Liver (tissue), 8 donors: ENCODE measurements at regions not wholly inside any gene's neighbourhood (a gene's known extent, or its start where the extent isn't known, plus 50 kb on each side); places are given as distances from the start of the nearest gene placed in this dataset.

Source experiments
- DNase-seq: peaks from one replicate; pipeline ENCODE4 v3.0.0-alpha.2; 2017; ENCODE audit warnings: low spot score
- H3K27ac ChIP-seq, 2 donors: one replicate each; pipeline ENCODE4 v1.7.0; 2013; ENCODE audit warnings: inconsistent platforms in 2 of 2, low read length in 2 of 2, control low read depth in 1 of 2, low read depth in 1 of 2, mild to moderate bottlenecking in 1 of 2
- H3K27me3 ChIP-seq, 4 donors: one replicate each; pipeline versions ENCODE4 v1.6.1 to v1.7.0; 2013; ENCODE audit warnings: low read length in 3 of 4, inconsistent platforms in 1 of 4, mild to moderate bottlenecking in 1 of 4, moderate library complexity in 1 of 4; ENCODE audit not compliant: control insufficient read depth in 4 of 4, insufficient read depth in 4 of 4
- H3K36me3 ChIP-seq, 4 donors: one replicate each; pipeline versions ENCODE4 v1.6.1 to v1.7.0; 2013; ENCODE audit warnings: low read length in 3 of 4, mild to moderate bottlenecking in 3 of 4, low read depth in 1 of 4, moderate library complexity in 1 of 4; ENCODE audit not compliant: control insufficient read depth in 4 of 4, insufficient read depth in 3 of 4
- H3K4me1 ChIP-seq, 4 donors: one replicate each; pipeline versions ENCODE4 v1.6.1 to v1.7.0; 2013; ENCODE audit warnings: low read length in 3 of 4, mild to moderate bottlenecking in 3 of 4, moderate library complexity in 1 of 4; ENCODE audit not compliant: control insufficient read depth in 4 of 4, insufficient read depth in 4 of 4
- H3K4me3 ChIP-seq, 3 donors: one replicate each; pipeline versions ENCODE4 v1.6.1 to v1.7.0; 2013; ENCODE audit warnings: low read length in 3 of 3, control low read depth in 1 of 3, low read depth in 1 of 3, mild to moderate bottlenecking in 1 of 3
- H3K9ac ChIP-seq, 2 donors: one replicate each; pipeline ENCODE4 v1.7.0; 2013; ENCODE audit warnings: low read length in 2 of 2, mild to moderate bottlenecking in 2 of 2, moderate library complexity in 2 of 2, control low read depth in 1 of 2, low read depth in 1 of 2
- H3K9me3 ChIP-seq, 4 donors: one replicate each; pipeline versions ENCODE4 v1.6.1 to v1.7.0; 2013; ENCODE audit warnings: low read length in 3 of 4; ENCODE audit not compliant: control insufficient read depth in 4 of 4
- ATF3 ChIP-seq: IDR thresholded peaks from 2 replicates; pipeline ENCODE4 v1.6.1; 2016; ENCODE audit warnings: antibody characterized with exemption
- CTCF ChIP-seq: fragments of 150-350 bp; IDR thresholded peaks from 2 replicates; pipeline ENCODE4 v1.5.1; 2017; ENCODE audit warnings: improper control_type of control experiment, low read depth, low read length; ENCODE audit not compliant: missing input control
- EGR1 ChIP-seq, 2 donors: IDR thresholded peaks; 2 replicates each; pipeline ENCODE4 v1.6.1; 2016 to 2018; ENCODE audit warnings: antibody characterized with exemption in 2 of 2, low read depth in 2 of 2
- FOXA2 ChIP-seq: IDR thresholded peaks from 2 replicates; pipeline ENCODE4 v1.6.1; 2016; ENCODE audit warnings: antibody characterized with exemption
- GABPA ChIP-seq, 2 donors: IDR thresholded peaks in 1 of 2; conservative IDR thresholded peaks in 1 of 2; 2 replicates each; pipeline ENCODE4 v1.6.1; 2016; ENCODE audit warnings: antibody characterized with exemption in 2 of 2, mild to moderate bottlenecking in 1 of 2, moderate library complexity in 1 of 2
- HNF4G ChIP-seq: IDR thresholded peaks from 2 replicates; pipeline ENCODE4 v1.6.1; 2016; ENCODE audit warnings: antibody characterized with exemption
- MAX ChIP-seq: IDR thresholded peaks from 2 replicates; pipeline ENCODE4 v1.6.1; 2016; ENCODE audit warnings: antibody characterized with exemption
- NR2F2 ChIP-seq: IDR thresholded peaks from 2 replicates; pipeline ENCODE4 v1.6.1; 2016; ENCODE audit warnings: antibody characterized with exemption
- RAD21 ChIP-seq, 2 donors: IDR thresholded peaks; 2 replicates each; pipeline ENCODE4 v1.6.1; 2016; ENCODE audit warnings: antibody characterized with exemption in 2 of 2, mild to moderate bottlenecking in 2 of 2
- REST ChIP-seq: IDR thresholded peaks from 2 replicates; pipeline ENCODE4 v1.6.1; 2016; ENCODE audit warnings: antibody characterized with exemption, mild to moderate bottlenecking
- SP1 ChIP-seq: IDR thresholded peaks from 2 replicates; pipeline ENCODE4 v1.6.1; 2018; ENCODE audit warnings: antibody characterized with exemption, mild to moderate bottlenecking
- TAF1 ChIP-seq: conservative IDR thresholded peaks from 2 replicates; pipeline ENCODE4 v1.6.1; 2016; ENCODE audit warnings: antibody characterized with exemption, mild to moderate bottlenecking
- YY1 ChIP-seq: IDR thresholded peaks from 2 replicates; pipeline ENCODE4 v1.6.1; 2016; ENCODE audit warnings: antibody characterized with exemption, mild to moderate bottlenecking
- ZBTB33 ChIP-seq: IDR thresholded peaks from 2 replicates; pipeline ENCODE4 v1.6.1; 2016; ENCODE audit warnings: antibody characterized with exemption
- WGBS: extraction: QIAGEN DNeasy Blood & Tissue Kit; methylation state at CpG from one replicate; pipeline ENCODE4 v1.1.7; 2013; 5-methylcytosine and 5-hydroxymethylcytosine counted together
- donor health status: healthy.
- donor health status: healthy.
- donor health status: healthy.
- donor health status: healthy.
- donor health status: healthy.

- no peak for DNase-seq
- Histone ChIP-seq H3K4me3 (no peak overlapping the region), H3K9me3 (peaks cover 0 to 4% (median 0%) of the 10 kb centered on the region in 4 donors), H3K27ac (no peak overlapping the region), H3K27me3 (no peaks in the 10 kb centered on the region), H3K36me3 (no peaks in the 10 kb centered on the region), H3K4me1 (no peaks in the 10 kb centered on the region), H3K9ac (no peak overlapping the region)
- TF ChIP-seq CTCF (no peak), GABPA (IDR thresholded peaks at IDR 0.05 in 1 of 2, conservative IDR thresholded peaks at IDR 0.05 in 1 of 2) (no peak), EGR1 (IDR thresholded peaks at IDR 0.05; ENCODE audit: low read depth in 2 of 2) (no peak), HNF4G (no peak), FOXA2 (no peak), YY1 (no peak), MAX (no peak), SP1 (no peak), TAF1 (no peak), ZBTB33 (no peak), ATF3 (no peak), NR2F2 (no peak), RAD21 (IDR thresholded peaks at IDR 0.05) (no peak), REST (no peak)
- WGBS = 76% methylated on average over 1 of the region's 1 CpG
These were observed 406.2 kb downstream of the MBD2 start for GRCh38 chr18:53817976-53818950.
